ENCODE measurements at regions not wholly inside any gene's neighbourhood (a gene's known extent, or its start where the extent isn't known, plus 50 kb on each side); places are given as distances from the start of the nearest gene placed in this dataset.
A peak's percentile ranks its signal among the peaks of the same experiment; 100 is the strongest.
"Not testable (repeated sequence)": the region's sequence is repeated elsewhere in the genome, so short reads cannot be mapped to it uniquely, and the experiment has no call there.

GRCh38 chr14:99033951-99034350, 238.0 kb downstream of the BCL11B start:
- no peak overlapping the region for H3K4me3 ChIP-seq (ENCODE audit: low read depth in 1 of 2, low read length in 2 of 2)
- H3K9me3 ChIP-seq (ENCODE audit: control insufficient read depth in 1 of 2, low read length in 2 of 2) = no peaks in the 10 kb centered on the region
- no peaks in the 10 kb centered on the region for H3K36me3 ChIP-seq (ENCODE audit: control insufficient read depth in 1 of 2, insufficient read depth in 2 of 2, low read length in 2 of 2)
- H3K4me1 ChIP-seq (ENCODE audit: control insufficient read depth in 1 of 2, insufficient read depth in 2 of 2, low read length in 2 of 2) = peaks cover 10 to 12% of the 10 kb centered on the region in 2 donors
- H3K27ac ChIP-seq (ENCODE audit: low read length) = no peak overlapping the region
- no peaks in the 10 kb centered on the region for H3K27me3 ChIP-seq (ENCODE audit: low read depth, low read length)

GRCh38 chr14:99034711-99035171, 237.3 kb downstream of the BCL11B start:
- Histone ChIP-seq H3K4me1 (ENCODE audit: control insufficient read depth in 1 of 2, insufficient read depth in 2 of 2, low read length in 2 of 2) (peaks cover 10 to 12% of the 10 kb centered on the region in 2 donors), H3K27ac (ENCODE audit: low read length) (no peak overlapping the region), H3K9me3 (ENCODE audit: control insufficient read depth in 1 of 2, low read length in 2 of 2) (no peaks in the 10 kb centered on the region), H3K4me3 (ENCODE audit: low read depth in 1 of 2, low read length in 2 of 2) (no peak overlapping the region), H3K36me3 (ENCODE audit: control insufficient read depth in 1 of 2, insufficient read depth in 2 of 2, low read length in 2 of 2) (no peaks in the 10 kb centered on the region), H3K27me3 (ENCODE audit: low read depth, low read length) (no peaks in the 10 kb centered on the region)

DNA sequence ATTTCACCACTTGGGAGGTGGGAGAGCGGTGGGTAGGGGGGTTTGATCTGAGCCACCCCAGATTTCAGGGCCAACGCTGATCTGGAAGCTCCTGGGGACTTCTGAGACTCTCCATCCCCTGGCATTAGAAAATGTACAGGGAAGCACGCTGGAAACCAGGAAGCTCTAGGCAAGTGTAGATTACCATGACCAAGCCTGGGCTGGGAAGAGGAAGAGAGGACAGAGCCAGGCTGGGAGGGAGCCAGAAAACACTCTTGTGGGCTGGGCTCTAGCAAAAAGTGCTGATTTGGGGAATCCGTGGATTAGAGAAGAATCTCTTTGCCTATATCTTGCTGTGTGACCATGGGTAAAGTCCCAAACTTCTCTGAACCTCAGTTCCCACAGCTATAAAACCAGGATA, 236.7 kb downstream of the BCL11B start:
- H3K27me3 ChIP-seq (ENCODE audit: low read depth, low read length) = no peaks in the 10 kb centered on the region
- H3K36me3 ChIP-seq (ENCODE audit: control insufficient read depth in 1 of 2, insufficient read depth in 2 of 2, low read length in 2 of 2) = no peaks in the 10 kb centered on the region
- no peaks in the 10 kb centered on the region for H3K9me3 ChIP-seq (ENCODE audit: control insufficient read depth in 1 of 2, low read length in 2 of 2)
- H3K27ac ChIP-seq (ENCODE audit: low read length) = no peak overlapping the region
- peaks cover 10 to 12% of the 10 kb centered on the region in 2 donors for H3K4me1 ChIP-seq (ENCODE audit: control insufficient read depth in 1 of 2, insufficient read depth in 2 of 2, low read length in 2 of 2)
- no peak overlapping the region for H3K4me3 ChIP-seq (ENCODE audit: low read depth in 1 of 2, low read length in 2 of 2)

DNA sequence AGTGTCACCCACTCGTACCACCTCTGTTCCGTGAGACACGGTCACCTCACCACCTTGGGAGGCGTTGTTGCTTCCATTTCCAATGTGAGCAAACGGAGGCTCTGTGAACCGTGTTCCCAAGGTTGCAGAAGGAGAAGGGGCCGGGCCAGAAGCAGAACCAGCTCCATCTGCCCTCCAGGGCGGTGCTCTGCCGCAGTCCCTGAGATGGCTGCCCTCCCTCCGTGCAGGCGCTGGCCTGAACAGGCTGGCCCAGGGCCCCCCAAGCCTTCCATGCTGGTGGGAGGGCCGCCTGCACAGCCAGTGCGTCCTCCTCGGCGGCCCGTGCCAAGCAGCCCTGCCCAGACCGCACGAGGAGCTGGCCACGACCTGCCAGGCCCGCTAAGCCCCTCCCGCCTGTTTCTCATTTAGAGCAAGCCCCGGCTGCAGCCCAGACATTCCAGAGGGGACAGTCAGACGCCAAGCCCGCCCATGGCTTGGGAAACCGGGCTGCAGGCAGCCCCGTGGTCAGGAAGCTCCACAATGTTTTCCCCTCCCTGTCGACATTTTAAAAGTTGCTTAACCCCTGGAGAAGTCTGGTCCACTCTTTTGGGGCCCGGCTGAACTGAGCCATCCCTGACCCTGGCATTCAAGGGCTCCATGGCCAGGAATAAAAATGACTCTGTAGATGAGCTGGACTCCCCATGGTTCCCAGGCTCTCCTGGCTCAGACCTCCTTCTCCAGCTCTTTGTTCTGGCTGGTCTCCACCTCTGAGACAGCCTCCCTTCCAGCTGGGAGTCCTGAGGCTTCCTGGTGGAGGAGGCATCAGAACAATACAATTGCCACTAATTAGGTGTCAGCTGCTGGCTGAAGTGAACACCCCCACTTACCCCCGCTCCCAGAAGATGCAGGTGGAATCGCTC, 236.0 kb downstream of the BCL11B start:
- Histone ChIP-seq H3K9me3 (ENCODE audit: control insufficient read depth in 1 of 2, low read length in 2 of 2) (no peaks in the 10 kb centered on the region), H3K27me3 (ENCODE audit: low read depth, low read length) (no peaks in the 10 kb centered on the region), H3K4me3 (ENCODE audit: low read depth in 1 of 2, low read length in 2 of 2) (peak overlapping the region; percentile 10 to 30), H3K36me3 (ENCODE audit: control insufficient read depth in 1 of 2, insufficient read depth in 2 of 2, low read length in 2 of 2) (no peaks in the 10 kb centered on the region), H3K27ac (ENCODE audit: low read length) (peak overlapping the region; percentile 67), H3K4me1 (ENCODE audit: control insufficient read depth in 1 of 2, insufficient read depth in 2 of 2, low read length in 2 of 2) (peaks cover 10 to 12% of the 10 kb centered on the region in 2 donors)

GRCh38 chr14:99036611-99037293, 235.2 kb downstream of the BCL11B start:
- peak overlapping the region; percentile 67 for H3K27ac ChIP-seq (ENCODE audit: low read length)
- H3K4me1 ChIP-seq (ENCODE audit: control insufficient read depth in 1 of 2, insufficient read depth in 2 of 2, low read length in 2 of 2) = peaks cover 10 to 12% of the 10 kb centered on the region in 2 donors
- no peaks in the 10 kb centered on the region for H3K27me3 ChIP-seq (ENCODE audit: low read depth, low read length)
- no peaks in the 10 kb centered on the region for H3K9me3 ChIP-seq (ENCODE audit: control insufficient read depth in 1 of 2, low read length in 2 of 2)
- peak overlapping the region in 1 of 2 donors; percentile 30 for H3K4me3 ChIP-seq (ENCODE audit: low read depth in 1 of 2, low read length in 2 of 2)
- no peaks in the 10 kb centered on the region for H3K36me3 ChIP-seq (ENCODE audit: control insufficient read depth in 1 of 2, insufficient read depth in 2 of 2, low read length in 2 of 2)

- not testable (repeated sequence) for H3K4me3 ChIP-seq (ENCODE audit: low read depth in 1 of 2, low read length in 2 of 2); H3K36me3 ChIP-seq (ENCODE audit: control insufficient read depth in 1 of 2, insufficient read depth in 2 of 2, low read length in 2 of 2); H3K9me3 ChIP-seq (ENCODE audit: control insufficient read depth in 1 of 2, low read length in 2 of 2); H3K27ac ChIP-seq (ENCODE audit: low read length); H3K27me3 ChIP-seq (ENCODE audit: low read depth, low read length)
- H3K4me1 ChIP-seq (ENCODE audit: control insufficient read depth in 1 of 2, insufficient read depth in 2 of 2, low read length in 2 of 2) = peaks cover 10 to 12% of the 10 kb centered on the region in 2 donors
Observed at GRCh38 chr14:99037326-99037725, 234.7 kb downstream of the BCL11B start.

DNA sequence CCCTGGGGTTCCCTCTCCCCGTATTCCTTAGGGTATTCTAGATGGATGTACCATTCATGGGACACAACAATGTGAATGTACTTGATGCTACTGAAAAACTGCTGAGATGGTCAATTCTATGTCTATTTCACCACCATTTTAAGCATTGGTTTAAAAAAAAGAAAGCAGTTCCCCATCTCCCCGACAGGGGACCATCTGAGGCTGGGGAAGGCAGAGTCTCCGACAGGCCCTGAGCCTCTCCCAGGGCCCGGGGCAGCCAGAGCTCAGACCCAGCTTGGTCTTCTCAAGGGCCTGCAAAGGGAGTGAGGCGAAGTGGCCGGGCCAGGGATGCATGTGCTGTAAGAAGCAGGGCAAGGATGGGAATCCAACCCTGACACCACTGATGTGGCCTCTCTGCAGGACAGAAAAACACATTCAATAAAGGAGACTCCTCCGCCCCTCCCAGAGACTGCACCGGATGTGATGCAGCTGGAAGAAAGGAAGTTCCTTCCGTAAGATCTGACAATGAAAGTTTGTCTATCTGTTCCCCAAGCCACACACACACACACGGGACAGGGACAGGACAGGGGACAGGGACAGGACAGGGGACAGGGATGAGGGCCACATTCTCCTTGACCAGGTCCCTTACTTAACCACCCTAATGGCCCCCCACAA, 234.1 kb downstream of the BCL11B start:
- Histone ChIP-seq H3K27ac (ENCODE audit: low read length) (no peak overlapping the region), H3K36me3 (ENCODE audit: control insufficient read depth in 1 of 2, insufficient read depth in 2 of 2, low read length in 2 of 2) (no peaks in the 10 kb centered on the region), H3K4me3 (ENCODE audit: low read depth in 1 of 2, low read length in 2 of 2) (no peak overlapping the region), H3K27me3 (ENCODE audit: low read depth, low read length) (no peaks in the 10 kb centered on the region), H3K4me1 (ENCODE audit: control insufficient read depth in 1 of 2, insufficient read depth in 2 of 2, low read length in 2 of 2) (peaks cover 10 to 12% of the 10 kb centered on the region in 2 donors), H3K9me3 (ENCODE audit: control insufficient read depth in 1 of 2, low read length in 2 of 2) (no peaks in the 10 kb centered on the region)

DNA sequence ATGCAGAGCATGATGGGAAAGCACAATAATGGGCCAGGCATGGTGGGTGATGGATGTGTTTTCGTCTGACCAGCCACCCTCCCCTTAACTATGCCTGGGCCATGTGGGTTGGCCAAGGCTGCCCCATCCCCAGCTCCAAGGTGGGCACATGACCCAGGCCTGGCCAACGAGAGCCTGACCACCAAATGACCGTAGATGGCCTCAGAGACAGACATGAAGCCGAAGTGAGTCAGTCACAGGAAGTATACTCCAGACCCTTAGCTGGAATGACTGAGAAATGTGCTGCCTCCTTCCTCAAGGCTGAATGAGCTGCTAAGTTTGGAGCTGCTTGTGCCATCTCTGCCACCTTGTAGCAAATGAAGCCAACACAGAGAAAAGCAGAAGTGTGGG, 233.6 kb downstream of the BCL11B start:
- no peaks in the 10 kb centered on the region for H3K9me3 ChIP-seq (ENCODE audit: control insufficient read depth in 1 of 2, low read length in 2 of 2)
- no peaks in the 10 kb centered on the region for H3K27me3 ChIP-seq (ENCODE audit: low read depth, low read length)
- H3K4me1 ChIP-seq (ENCODE audit: control insufficient read depth in 1 of 2, insufficient read depth in 2 of 2, low read length in 2 of 2) = peaks cover 10 to 12% of the 10 kb centered on the region in 2 donors
- no peak overlapping the region for H3K27ac ChIP-seq (ENCODE audit: low read length)
- H3K4me3 ChIP-seq (ENCODE audit: low read depth in 1 of 2, low read length in 2 of 2) = no peak overlapping the region
- H3K36me3 ChIP-seq (ENCODE audit: control insufficient read depth in 1 of 2, insufficient read depth in 2 of 2, low read length in 2 of 2) = no peaks in the 10 kb centered on the region

- Histone ChIP-seq H3K4me3 (ENCODE audit: low read depth in 1 of 2, low read length in 2 of 2) (no peak overlapping the region), H3K27me3 (ENCODE audit: low read depth, low read length) (no peaks in the 10 kb centered on the region), H3K9me3 (ENCODE audit: control insufficient read depth in 1 of 2, low read length in 2 of 2) (no peaks in the 10 kb centered on the region), H3K4me1 (ENCODE audit: control insufficient read depth in 1 of 2, insufficient read depth in 2 of 2, low read length in 2 of 2) (peaks cover 10 to 12% of the 10 kb centered on the region in 2 donors), H3K36me3 (ENCODE audit: control insufficient read depth in 1 of 2, insufficient read depth in 2 of 2, low read length in 2 of 2) (no peaks in the 10 kb centered on the region), H3K27ac (ENCODE audit: low read length) (no peak overlapping the region)
Observed at GRCh38 chr14:99039331-99040041, 232.5 kb downstream of the BCL11B start.

GRCh38 chr14:99040052-99040451, 231.9 kb downstream of the BCL11B start:
- Histone ChIP-seq H3K4me1 (ENCODE audit: control insufficient read depth in 1 of 2, insufficient read depth in 2 of 2, low read length in 2 of 2) (peaks cover 10 to 12% of the 10 kb centered on the region in 2 donors), H3K27ac (ENCODE audit: low read length) (no peak overlapping the region), H3K9me3 (ENCODE audit: control insufficient read depth in 1 of 2, low read length in 2 of 2) (no peaks in the 10 kb centered on the region), H3K4me3 (ENCODE audit: low read depth in 1 of 2, low read length in 2 of 2) (no peak overlapping the region), H3K27me3 (ENCODE audit: low read depth, low read length) (no peaks in the 10 kb centered on the region), H3K36me3 (ENCODE audit: control insufficient read depth in 1 of 2, insufficient read depth in 2 of 2, low read length in 2 of 2) (no peaks in the 10 kb centered on the region)

GRCh38 chr14:99040711-99041110, 231.3 kb downstream of the BCL11B start:
- no peak overlapping the region for H3K27ac ChIP-seq (ENCODE audit: low read length)
- H3K36me3 ChIP-seq (ENCODE audit: control insufficient read depth in 1 of 2, insufficient read depth in 2 of 2, low read length in 2 of 2) = no peaks in the 10 kb centered on the region
- H3K4me1 ChIP-seq (ENCODE audit: control insufficient read depth in 1 of 2, insufficient read depth in 2 of 2, low read length in 2 of 2) = peaks cover 4 to 10% of the 10 kb centered on the region in 2 donors
- no peaks in the 10 kb centered on the region for H3K9me3 ChIP-seq (ENCODE audit: control insufficient read depth in 1 of 2, low read length in 2 of 2)
- H3K4me3 ChIP-seq (ENCODE audit: low read depth in 1 of 2, low read length in 2 of 2) = no peak overlapping the region
- no peaks in the 10 kb centered on the region for H3K27me3 ChIP-seq (ENCODE audit: low read depth, low read length)

Data from muscle layer of duodenum (tissue), 2 donors.